Lower leg skin (tissue), 3 donors: ENCODE measurements at regions not wholly inside any gene's neighbourhood (a gene's known extent, or its start where the extent isn't known, plus 50 kb on each side); places are given as distances from the start of the nearest gene placed in this dataset.

Source experiments
- CTCF ChIP-seq, 3 donors: fragments of 450-650 bp; IDR thresholded peaks; one replicate each; pipeline ENCODE4 v1.5.1; 2016; ENCODE audit warnings: antibody characterized with exemption in 3 of 3, mild to moderate bottlenecking in 3 of 3, moderate library complexity in 2 of 3
- POLR2A ChIP-seq, 2 donors: fragments of 450-650 bp; IDR thresholded peaks; one replicate each; pipeline ENCODE4 v1.6.1; 2016 to 2017; ENCODE audit warnings: antibody characterized with exemption in 2 of 2, mild to moderate bottlenecking in 1 of 2, moderate library complexity in 1 of 2

GRCh38 chr2:226554701-226555100 is 244.9 kb downstream of the IRS1 start:
- TF ChIP-seq POLR2A (IDR thresholded peaks at IDR 0.05) (no peak), CTCF (IDR thresholded peaks at IDR 0.05) (no peak)
